ENCODE measurements at regions not wholly inside any gene's neighbourhood (a gene's known extent, or its start where the extent isn't known, plus 50 kb on each side); places are given as distances from the start of the nearest gene placed in this dataset.

DNA sequence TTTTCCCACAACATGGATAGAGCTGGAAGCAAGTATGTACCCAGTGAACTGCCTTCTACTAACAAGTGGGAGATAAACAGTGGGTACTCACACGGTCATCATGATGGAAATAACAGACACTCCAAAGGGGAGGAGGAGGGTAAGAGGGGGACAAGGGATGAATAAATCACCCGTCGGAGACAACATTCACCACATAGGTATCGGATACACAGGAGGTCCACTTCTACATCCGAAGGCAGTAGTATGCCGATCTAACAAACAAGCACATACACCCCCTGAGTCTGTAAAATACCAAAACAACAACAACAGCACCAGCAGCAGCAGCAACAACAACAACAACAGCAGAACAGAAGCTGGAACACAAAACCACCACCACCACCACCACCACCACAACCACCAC lies 1943.2 kb upstream of the DEFB115 start:
- H3K4me3 Mint-ChIP-seq = no peak overlapping the region; a peak in 1 of 5 replicates
- H3K4me2 ChIP-seq (ENCODE audit: insufficient read depth, insufficient read length, low read length) = no peak overlapping the region
- H3K4me1 Mint-ChIP-seq = no peaks in the 10 kb centered on the region
- TF ChIP-seq, protein P1, sequence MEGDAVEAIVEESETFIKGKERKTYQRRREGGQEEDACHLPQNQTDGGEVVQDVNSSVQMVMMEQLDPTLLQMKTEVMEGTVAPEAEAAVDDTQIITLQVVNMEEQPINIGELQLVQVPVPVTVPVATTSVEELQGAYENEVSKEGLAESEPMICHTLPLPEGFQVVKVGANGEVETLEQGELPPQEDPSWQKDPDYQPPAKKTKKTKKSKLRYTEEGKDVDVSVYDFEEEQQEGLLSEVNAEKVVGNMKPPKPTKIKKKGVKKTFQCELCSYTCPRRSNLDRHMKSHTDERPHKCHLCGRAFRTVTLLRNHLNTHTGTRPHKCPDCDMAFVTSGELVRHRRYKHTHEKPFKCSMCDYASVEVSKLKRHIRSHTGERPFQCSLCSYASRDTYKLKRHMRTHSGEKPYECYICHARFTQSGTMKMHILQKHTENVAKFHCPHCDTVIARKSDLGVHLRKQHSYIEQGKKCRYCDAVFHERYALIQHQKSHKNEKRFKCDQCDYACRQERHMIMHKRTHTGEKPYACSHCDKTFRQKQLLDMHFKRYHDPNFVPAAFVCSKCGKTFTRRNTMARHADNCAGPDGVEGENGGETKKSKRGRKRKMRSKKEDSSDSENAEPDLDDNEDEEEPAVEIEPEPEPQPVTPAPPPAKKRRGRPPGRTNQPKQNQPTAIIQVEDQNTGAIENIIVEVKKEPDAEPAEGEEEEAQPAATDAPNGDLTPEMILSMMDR (conservative IDR thresholded peaks at IDR 0.05) = no peak
- no peak overlapping the region for H2BK12ac ChIP-seq (ENCODE audit: insufficient read length, low read depth, low read length)
- no CpG with 5 or more reads among the region's 6 CpGs for WGBS (ENCODE audit: extremely low coverage, insufficient read length, low lambda C conversion rate)
- no peaks in the 10 kb centered on the region for H3K4me1 ChIP-seq (ENCODE audit: insufficient read depth, low read length)
- H3T11ph ChIP-seq (ENCODE audit: low read length) = no peak overlapping the region
- no peaks in the 10 kb centered on the region for H3K79me2 ChIP-seq (ENCODE audit: insufficient read depth, low read length)
- no peak overlapping the region for H4K5ac ChIP-seq (ENCODE audit: insufficient read length, low read depth, low read length)
- H4K8ac ChIP-seq (replicated peaks; ENCODE audit: insufficient read length, low read depth, low read length) = no peak overlapping the region
- peaks cover 18 to 23% (median 23%) of the 10 kb centered on the region in 3 experiments for H3K36me3 Mint-ChIP-seq (ENCODE audit: insufficient read depth in 1 of 3, low read depth in 3 of 3)
- no peaks in the 10 kb centered on the region for H3K23me2 ChIP-seq (ENCODE audit: insufficient read length, low read depth, low read length, poor library complexity, severe bottlenecking)
- H3K4ac ChIP-seq (ENCODE audit: low read depth, low read length) = no peak overlapping the region
- no peak overlapping the region for H2BK15ac ChIP-seq (ENCODE audit: low read depth, low read length)
- no peak for DNase-seq
- H2BK5ac ChIP-seq (ENCODE audit: insufficient read length, low read length) = no peak overlapping the region
- H3K56ac ChIP-seq (ENCODE audit: insufficient read length, low read depth, low read length) = no peak overlapping the region
- H4K20me1 ChIP-seq (ENCODE audit: control insufficient read depth, insufficient read depth, insufficient read length) = no peaks in the 10 kb centered on the region
- H3K18ac ChIP-seq (ENCODE audit: insufficient read length, low read depth, low read length) = no peak overlapping the region
- H3K23ac ChIP-seq (ENCODE audit: insufficient read length, low read depth, low read length) = no peak overlapping the region
- no peak overlapping the region for H2BK120ac ChIP-seq (ENCODE audit: low read depth, low read length, poor library complexity, severe bottlenecking)
- no peak overlapping the region for H3K9ac ChIP-seq (ENCODE audit: extremely low read depth, insufficient read length, low read length)
- H2AFZ ChIP-seq (ENCODE audit: low read length) = no peak overlapping the region
- no peak overlapping the region for H2AK5ac ChIP-seq (ENCODE audit: insufficient read length, low read length)
- H3K27ac Mint-ChIP-seq = no peak overlapping the region
- H3K27ac ChIP-seq (ENCODE audit: insufficient read length, low read depth, low read length) = no peak overlapping the region
- peaks cover 3% of the 10 kb centered on the region for H3K27me3 Mint-ChIP-seq (ENCODE audit: low read depth)
- peaks cover 25% of the 10 kb centered on the region for H3K9me3 ChIP-seq (ENCODE audit: control insufficient read depth, low read depth, low read length)
- peaks cover 87 to 88% of the 10 kb centered on the region in 2 experiments for H3K9me3 Mint-ChIP-seq
- H3K27me3 ChIP-seq (ENCODE audit: insufficient read depth, low read length) = no peaks in the 10 kb centered on the region
- no peak overlapping the region for H4K91ac ChIP-seq (ENCODE audit: insufficient read length, low read depth, low read length)
- no peaks in the 10 kb centered on the region for H3K79me1 ChIP-seq (ENCODE audit: insufficient read depth, low read depth, low read length, poor library complexity, severe bottlenecking)
- no peak overlapping the region for H3K14ac ChIP-seq (ENCODE audit: insufficient read depth, low read length)
- no peak overlapping the region for H2BK20ac ChIP-seq (ENCODE audit: low read depth, low read length, poor library complexity, severe bottlenecking)

All from H9 (cell line).